ENCODE measurements at regions not wholly inside any gene's neighbourhood (a gene's known extent, or its start where the extent isn't known, plus 50 kb on each side); places are given as distances from the start of the nearest gene placed in this dataset.

GRCh38 chr2:123912171-123912570 is 112.9 kb upstream of the CNTNAP5 start:
- ChIA-PET POLR2A (ENCODE audit: unreplicated experiment) (interaction anchor here (0.6 kb wide), 1 partner anchor 878 kb away, joined by 4 read pairs; no protein-coding TSS in a partner anchor), CTCF (interaction anchor here (0.7 kb wide), 1 partner anchor 608 kb away, joined by 3 read pairs; no protein-coding TSS in a partner anchor)
- no peak for TF ChIP-seq CTCF (conservative IDR thresholded peaks at IDR 0.05; ENCODE audit: low read depth, low read length)
- TF ChIP-seq EZH2phosphoT487 (IDR thresholded peaks at IDR 0.05; ENCODE audit: borderline replicate concordance, low read length): no peak
- TF ChIP-seq EZH2 (IDR thresholded peaks at IDR 0.05; ENCODE audit: low read length, unreplicated experiment): no peak
- no peak overlapping the region for H3K27ac ChIP-seq (ENCODE audit: low read length)
- no peaks in the 10 kb centered on the region for H3K36me3 ChIP-seq (ENCODE audit: low read depth, low read length)
- H3K4me1 ChIP-seq (ENCODE audit: insufficient read depth, low read length): no peaks in the 10 kb centered on the region
- DNase-seq (no peak), ATAC-seq (no peak)
- no peak overlapping the region for H3K4me3 ChIP-seq (ENCODE audit: low read length)
- no peaks in the 10 kb centered on the region for H3K27me3 ChIP-seq (ENCODE audit: low read length)
- H3K9me2 ChIP-seq (replicated peaks; ENCODE audit: low read length): no peaks in the 10 kb centered on the region
- no peaks in the 10 kb centered on the region for H4K20me1 ChIP-seq (ENCODE audit: low read length)
- intact Hi-C loops (cut with micrococcal nuclease): no loop called here
- BruUV-seq (replicated peaks): no TSS peak
- H3K79me2 ChIP-seq (ENCODE audit: low read length): no peaks in the 10 kb centered on the region
- no peaks in the 10 kb centered on the region for H3F3A ChIP-seq (ENCODE audit: low read length, unreplicated experiment)
- no peaks in the 10 kb centered on the region for H3K9me3 ChIP-seq (ENCODE audit: low read length)
- no peak overlapping the region for H3K4me2 ChIP-seq (ENCODE audit: low read length)
- no peak overlapping the region for H3K9ac ChIP-seq (ENCODE audit: low read length)
- no peak overlapping the region for H2AFZ ChIP-seq (ENCODE audit: low read length)

GRCh38 chr2:123913143-123913735 is 111.8 kb upstream of the CNTNAP5 start:
- H3K9me2 ChIP-seq (replicated peaks; ENCODE audit: low read length): no peaks in the 10 kb centered on the region
- DNase-seq (no peak), ATAC-seq (no peak)
- no TSS peak for BruUV-seq (replicated peaks)
- no peaks in the 10 kb centered on the region for H3F3A ChIP-seq (ENCODE audit: low read length, unreplicated experiment)
- no peaks in the 10 kb centered on the region for H3K9me3 ChIP-seq (ENCODE audit: low read length)
- TF ChIP-seq EZH2 (IDR thresholded peaks at IDR 0.05; ENCODE audit: low read length, unreplicated experiment) (no peak), CTCF (conservative IDR thresholded peaks at IDR 0.05; ENCODE audit: low read depth, low read length) (no peak), EZH2phosphoT487 (IDR thresholded peaks at IDR 0.05; ENCODE audit: borderline replicate concordance, low read length) (no peak)
- no peaks in the 10 kb centered on the region for H3K4me1 ChIP-seq (ENCODE audit: insufficient read depth, low read length)
- CTCF ChIA-PET: no interaction called here
- no peaks in the 10 kb centered on the region for H3K27me3 ChIP-seq (ENCODE audit: low read length)
- intact Hi-C loops (cut with micrococcal nuclease): no loop called here
- no peak overlapping the region for H2AFZ ChIP-seq (ENCODE audit: low read length)
- POLR2A ChIA-PET (ENCODE audit: unreplicated experiment): no interaction called here
- H3K4me2 ChIP-seq (ENCODE audit: low read length): no peak overlapping the region
- H3K27ac ChIP-seq (ENCODE audit: low read length): no peak overlapping the region
- H3K36me3 ChIP-seq (ENCODE audit: low read depth, low read length): no peaks in the 10 kb centered on the region
- no peak overlapping the region for H3K4me3 ChIP-seq (ENCODE audit: low read length)
- no peak overlapping the region for H3K9ac ChIP-seq (ENCODE audit: low read length)
- no peaks in the 10 kb centered on the region for H4K20me1 ChIP-seq (ENCODE audit: low read length)
- H3K79me2 ChIP-seq (ENCODE audit: low read length): no peaks in the 10 kb centered on the region

- Histone ChIP-seq H3K79me2 (ENCODE audit: low read length) (no peaks in the 10 kb centered on the region), H3K36me3 (ENCODE audit: low read depth, low read length) (no peaks in the 10 kb centered on the region), H4K20me1 (ENCODE audit: low read length) (no peaks in the 10 kb centered on the region), H3K9me2 (replicated peaks; ENCODE audit: low read length) (no peaks in the 10 kb centered on the region), H3K4me3 (ENCODE audit: low read length) (no peak overlapping the region), H2AFZ (ENCODE audit: low read length) (no peak overlapping the region), H3K4me1 (ENCODE audit: insufficient read depth, low read length) (no peaks in the 10 kb centered on the region), H3K9me3 (ENCODE audit: low read length) (no peaks in the 10 kb centered on the region), H3K4me2 (ENCODE audit: low read length) (no peak overlapping the region), H3K9ac (ENCODE audit: low read length) (no peak overlapping the region), H3F3A (ENCODE audit: low read length, unreplicated experiment) (no peaks in the 10 kb centered on the region), H3K27ac (ENCODE audit: low read length) (no peak overlapping the region), H3K27me3 (ENCODE audit: low read length) (no peaks in the 10 kb centered on the region)
- ChIA-PET CTCF (no interaction called here), POLR2A (ENCODE audit: unreplicated experiment) (no interaction called here)
- no peak for DNase-seq
- TF ChIP-seq EZH2phosphoT487 (IDR thresholded peaks at IDR 0.05; ENCODE audit: borderline replicate concordance, low read length): no peak
- TF ChIP-seq CTCF (conservative IDR thresholded peaks at IDR 0.05; ENCODE audit: low read depth, low read length): no peak
- TF ChIP-seq EZH2 (IDR thresholded peaks at IDR 0.05; ENCODE audit: low read length, unreplicated experiment): no peak
- ATAC-seq: no peak
- intact Hi-C loops (cut with micrococcal nuclease): no loop called here
- BruUV-seq (replicated peaks): no TSS peak
Observed at GRCh38 chr2:123915380-123915779, 109.7 kb upstream of the CNTNAP5 start.

Measured in PC-3 (cell line).